Spleen (tissue), 11 donors: ENCODE measurements at regions not wholly inside any gene's neighbourhood (a gene's known extent, or its start where the extent isn't known, plus 50 kb on each side); places are given as distances from the start of the nearest gene placed in this dataset.
A peak's percentile ranks its signal among the peaks of the same experiment; 100 is the strongest.

ENCODE experiments used
- DNase-seq: peaks from one replicate; pipeline ENCODE4 v3.0.0-alpha.2; 2020
- H3K27ac ChIP-seq, 8 donors: fragments of 200-600 bp; sonication (generic) in 7 of 8; 1 replicate in 4 of 8; 2 replicates in 4 of 8; pipeline versions ENCODE4 v1.5.0 to v1.8.0; 2016 to 2021; ENCODE audit warnings: inconsistent platforms in 4 of 8, mild to moderate bottlenecking in 4 of 8, moderate library complexity in 1 of 8
- H3K27me3 ChIP-seq, 7 donors: fragments of 200-600 bp; sonication (generic) in 6 of 7; replicated peaks in 1 of 7; 1 replicate in 4 of 7; 2 replicates in 3 of 7; pipeline versions ENCODE4 v1.5.0 to v1.8.0; 2016 to 2021; ENCODE audit warnings: inconsistent platforms in 3 of 7, mild to moderate bottlenecking in 1 of 7
- H3K36me3 ChIP-seq, 6 donors: fragments of 200-600 bp; sonication (generic) in 5 of 6; 1 replicate in 4 of 6; 2 replicates in 2 of 6; pipeline versions ENCODE4 v1.5.0 to v1.8.0; 2016 to 2021; ENCODE audit warnings: inconsistent platforms in 2 of 6
- H3K4me1 ChIP-seq, 6 donors: fragments of 200-600 bp; sonication (generic) in 5 of 6; 1 replicate in 3 of 6; 2 replicates in 3 of 6; pipeline versions ENCODE4 v1.5.0 to v1.8.0; 2016 to 2021; ENCODE audit warnings: inconsistent platforms in 3 of 6
- H3K4me3 ChIP-seq, 8 donors: fragments of 200-600 bp; sonication (generic) in 7 of 8; 1 replicate in 4 of 8; 2 replicates in 4 of 8; pipeline versions ENCODE4 v1.5.0 to v1.8.0; 2016 to 2021; ENCODE audit warnings: inconsistent platforms in 4 of 8, mild to moderate bottlenecking in 4 of 8, moderate library complexity in 2 of 8
- H3K9me3 ChIP-seq, 8 donors: fragments of 200-600 bp; sonication (generic) in 7 of 8; 1 replicate in 4 of 8; 2 replicates in 4 of 8; pipeline versions ENCODE4 v1.5.0 to v1.8.0; 2016 to 2021; ENCODE audit warnings: inconsistent platforms in 4 of 8
- CTCF ChIP-seq, 11 experiments: fragments of 200-600 bp in 7 of 11; fragments of 450-650 bp in 4 of 11; sonication (generic) in 4 of 11; IDR thresholded peaks in 8 of 11; conservative IDR thresholded peaks in 3 of 11; 1 replicate in 7 of 11; 2 replicates in 4 of 11; pipeline versions ENCODE4 v1.4.0 to v1.8.0; 2016 to 2021; ENCODE audit warnings: antibody characterized with exemption in 11 of 11, inconsistent platforms in 4 of 11, mild to moderate bottlenecking in 1 of 11
- POLR2A ChIP-seq, 3 donors: fragments of 450-650 bp; IDR thresholded peaks; one replicate each; pipeline ENCODE4 v1.5.1; 2017; ENCODE audit warnings: antibody characterized with exemption in 3 of 3, mild to moderate bottlenecking in 1 of 3
- POLR2AphosphoS5 ChIP-seq, 3 donors: sonication (generic); formaldehyde crosslinking; IDR thresholded peaks; one replicate each; pipeline ENCODE4 v1.5.1; 2017; ENCODE audit warnings: antibody characterized with exemption in 3 of 3
- WGBS, 5 donors: extraction: QIAGEN DNeasy Blood & Tissue Kit in 3 of 5; methylation state at CpG; one replicate each; pipeline versions ENCODE4 v1.1.5 to v1.1.7; 2013 to 2018; 5-methylcytosine and 5-hydroxymethylcytosine counted together
- intact Hi-C: fragments of 100-400 bp; cut with DNase I; formaldehyde crosslinking; loops from one replicate; pipeline ENCODE4 v1.15.0; 2023; ENCODE audit warnings: low total_unique reads
- donor health status: healthy with polysubstance abuse.
- donor health status: DM: no; HTN: no; CAD: no; lungs with moderate emphysema.
- donor health status: DM: no; HTN: no; CAD: no.
- donor health status: Bipolar disorder and iron deficiency.
- donor health status: healthy.
- donor health status: DM: no; HTN: no; CAD: no.
- donor health status: DM: yes; HTN: yes; CAD: no.

GRCh38 chr6:141269684-141270083, 863.0 kb upstream of the GJE1 start:
- TF ChIP-seq CTCF (IDR thresholded peaks at IDR 0.05 in 8 of 11, conservative IDR thresholded peaks at IDR 0.05 in 3 of 11) (no peak), POLR2A (IDR thresholded peaks at IDR 0.05) (no peak)
- no peaks in the 10 kb centered on the region for H3K9me3 ChIP-seq
- H3K4me1 ChIP-seq: no peaks in the 10 kb centered on the region
- no peak for DNase-seq
- no peak overlapping the region for H3K4me3 ChIP-seq
- intact Hi-C loops: no loop called here
- H3K27ac ChIP-seq: no peak overlapping the region
- H3K27me3 ChIP-seq: no peaks in the 10 kb centered on the region
- H3K36me3 ChIP-seq: no peaks in the 10 kb centered on the region

- Histone ChIP-seq H3K9me3 (no peaks in the 10 kb centered on the region), H3K27ac (no peak overlapping the region), H3K27me3 (no peaks in the 10 kb centered on the region), H3K4me1 (no peaks in the 10 kb centered on the region), H3K4me3 (no peak overlapping the region), H3K36me3 (no peaks in the 10 kb centered on the region)
- peak; percentile 34 for DNase-seq
- intact Hi-C loops: no loop called here
- TF ChIP-seq POLR2A (IDR thresholded peaks at IDR 0.05) (no peak), CTCF (IDR thresholded peaks at IDR 0.05 in 8 of 11, conservative IDR thresholded peaks at IDR 0.05 in 3 of 11) (no peak), POLR2AphosphoS5 (IDR thresholded peaks at IDR 0.05) (no peak)
- WGBS, 5 donors: 88 to 95% (median 89%) methylated on average over 6 of the region's 6 CpGs
Measured at GRCh38 chr6:141267420-141267819, 865.3 kb upstream of the GJE1 start.

GRCh38 chr6:141265756-141266623, 866.7 kb upstream of the GJE1 start:
- no peaks in the 10 kb centered on the region for H3K36me3 ChIP-seq
- no peak for DNase-seq
- H3K4me3 ChIP-seq: peak overlapping the region in 1 of 8 donors; percentile 20
- 59 to 72% (median 64%) methylated on average over 4 of the region's 4 CpGs for WGBS, 5 donors
- no peaks in the 10 kb centered on the region for H3K27me3 ChIP-seq
- no peaks in the 10 kb centered on the region for H3K9me3 ChIP-seq
- H3K4me1 ChIP-seq: no peaks in the 10 kb centered on the region
- intact Hi-C loops: no loop called here
- TF ChIP-seq POLR2A (IDR thresholded peaks at IDR 0.05) (no peak), CTCF (IDR thresholded peaks at IDR 0.05 in 8 of 11, conservative IDR thresholded peaks at IDR 0.05 in 3 of 11) (no peak), POLR2AphosphoS5 (IDR thresholded peaks at IDR 0.05) (no peak)
- peak overlapping the region in 1 of 8 donors; percentile 20 for H3K27ac ChIP-seq

- intact Hi-C loops: no loop called here
Measured at GRCh38 chr6:141264101-141264500, 868.6 kb upstream of the GJE1 start.

More at GRCh38 chr6:141264101-141264500, 868.6 kb upstream of the GJE1 start:
- H3K27me3 ChIP-seq: no peaks in the 10 kb centered on the region
- H3K36me3 ChIP-seq: no peaks in the 10 kb centered on the region
- H3K9me3 ChIP-seq: no peaks in the 10 kb centered on the region
- 69 to 83% (median 78%) methylated on average over 4 of the region's 4 CpGs for WGBS, 5 donors
- H3K27ac ChIP-seq: no peak overlapping the region
- H3K4me3 ChIP-seq: no peak overlapping the region
- no peaks in the 10 kb centered on the region for H3K4me1 ChIP-seq
- TF ChIP-seq CTCF (IDR thresholded peaks at IDR 0.05 in 8 of 11, conservative IDR thresholded peaks at IDR 0.05 in 3 of 11) (no peak), POLR2A (IDR thresholded peaks at IDR 0.05) (no peak), POLR2AphosphoS5 (IDR thresholded peaks at IDR 0.05) (no peak)
- DNase-seq: no peak
